ENCODE measurements at regions not wholly inside any gene's neighbourhood (a gene's known extent, or its start where the extent isn't known, plus 50 kb on each side); places are given as distances from the start of the nearest gene placed in this dataset.

- TF ChIP-seq POLR2AphosphoS5 (IDR thresholded peaks at IDR 0.05; ENCODE audit: low read depth, low read length) (no peak), POLR2A (IDR thresholded peaks at IDR 0.05; ENCODE audit: low read depth, low read length) (no peak), TAF1 (IDR thresholded peaks at IDR 0.05; ENCODE audit: borderline replicate concordance, low read depth, low read length) (no peak)
- FAIRE-seq = no peak
- no peak for DNase-seq (ENCODE audit: insufficient read length)
These were observed 183.1 kb downstream of the NMUR2 start for GRCh38 chr5:152221721-152222629.

GRCh38 chr5:152218694-152219093 is 186.4 kb downstream of the NMUR2 start:
- TF ChIP-seq POLR2A (IDR thresholded peaks at IDR 0.05; ENCODE audit: low read depth, low read length) = no peak
- DNase-seq (ENCODE audit: insufficient read length) (no peak), FAIRE-seq (no peak)

GRCh38 chr5:152205804-152206203 is 199.3 kb downstream of the NMUR2 start:
- no peak for TF ChIP-seq POLR2AphosphoS5 (IDR thresholded peaks at IDR 0.05; ENCODE audit: low read depth, low read length)
- no peak for TF ChIP-seq POLR2A (IDR thresholded peaks at IDR 0.05; ENCODE audit: low read depth, low read length)
- FAIRE-seq (no peak), DNase-seq (ENCODE audit: insufficient read length) (no peak)

- DNase-seq (ENCODE audit: insufficient read length) = no peak
- no peak for FAIRE-seq
- no peak for TF ChIP-seq POLR2A (IDR thresholded peaks at IDR 0.05; ENCODE audit: low read depth, low read length)
- no peak for TF ChIP-seq POLR2AphosphoS5 (IDR thresholded peaks at IDR 0.05; ENCODE audit: low read depth, low read length)
- TF ChIP-seq TAF1 (IDR thresholded peaks at IDR 0.05; ENCODE audit: borderline replicate concordance, low read depth, low read length) = no peak
These were observed 202.8 kb downstream of the NMUR2 start for GRCh38 chr5:152202321-152202720.

- FAIRE-seq (no peak), DNase-seq (ENCODE audit: insufficient read length) (no peak)
- no peak for TF ChIP-seq POLR2A (IDR thresholded peaks at IDR 0.05; ENCODE audit: low read depth, low read length)
- no peak for TF ChIP-seq TAF1 (IDR thresholded peaks at IDR 0.05; ENCODE audit: borderline replicate concordance, low read depth, low read length)
- no peak for TF ChIP-seq POLR2AphosphoS5 (IDR thresholded peaks at IDR 0.05; ENCODE audit: low read depth, low read length)
These were observed 211.5 kb downstream of the NMUR2 start for GRCh38 chr5:152193391-152194107.

GRCh38 chr5:152188251-152188650 is 216.8 kb downstream of the NMUR2 start:
- FAIRE-seq (no peak), DNase-seq (ENCODE audit: insufficient read length) (no peak)
- TF ChIP-seq TAF1 (IDR thresholded peaks at IDR 0.05; ENCODE audit: borderline replicate concordance, low read depth, low read length) (no peak), POLR2A (IDR thresholded peaks at IDR 0.05; ENCODE audit: low read depth, low read length) (no peak)

GRCh38 chr5:152187668-152188067 is 217.4 kb downstream of the NMUR2 start:
- no peak for TF ChIP-seq POLR2A (IDR thresholded peaks at IDR 0.05; ENCODE audit: low read depth, low read length)
- no peak for TF ChIP-seq TAF1 (IDR thresholded peaks at IDR 0.05; ENCODE audit: borderline replicate concordance, low read depth, low read length)
- TF ChIP-seq POLR2AphosphoS5 (IDR thresholded peaks at IDR 0.05; ENCODE audit: low read depth, low read length) = no peak
- no peak for FAIRE-seq
- no peak for DNase-seq (ENCODE audit: insufficient read length)

- no peak for FAIRE-seq
These were observed 219.4 kb downstream of the NMUR2 start for GRCh38 chr5:152185547-152186245.

GRCh38 chr5:152184266-152184665 is 220.8 kb downstream of the NMUR2 start:
- TF ChIP-seq POLR2A (IDR thresholded peaks at IDR 0.05; ENCODE audit: low read depth, low read length) (no peak), POLR2AphosphoS5 (IDR thresholded peaks at IDR 0.05; ENCODE audit: low read depth, low read length) (no peak), TAF1 (IDR thresholded peaks at IDR 0.05; ENCODE audit: borderline replicate concordance, low read depth, low read length) (no peak)
- FAIRE-seq = no peak
- DNase-seq (ENCODE audit: insufficient read length) = no peak

More at GRCh38 chr5:152185547-152186245, 219.4 kb downstream of the NMUR2 start:
- TF ChIP-seq TAF1 (IDR thresholded peaks at IDR 0.05; ENCODE audit: borderline replicate concordance, low read depth, low read length) (no peak), POLR2A (IDR thresholded peaks at IDR 0.05; ENCODE audit: low read depth, low read length) (no peak), POLR2AphosphoS5 (IDR thresholded peaks at IDR 0.05; ENCODE audit: low read depth, low read length) (no peak)
- DNase-seq (ENCODE audit: insufficient read length) = no peak

- TF ChIP-seq POLR2AphosphoS5 (IDR thresholded peaks at IDR 0.05; ENCODE audit: low read depth, low read length) (no peak), TAF1 (IDR thresholded peaks at IDR 0.05; ENCODE audit: borderline replicate concordance, low read depth, low read length) (no peak), POLR2A (IDR thresholded peaks at IDR 0.05; ENCODE audit: low read depth, low read length) (no peak)
- no peak for FAIRE-seq
These were observed 223.6 kb downstream of the NMUR2 start for GRCh38 chr5:152181461-152181860.

GRCh38 chr5:152178350-152178699 is 226.8 kb downstream of the NMUR2 start:
- FAIRE-seq (no peak), DNase-seq (ENCODE audit: insufficient read length) (no peak)
- TF ChIP-seq TAF1 (IDR thresholded peaks at IDR 0.05; ENCODE audit: borderline replicate concordance, low read depth, low read length) (no peak), POLR2A (IDR thresholded peaks at IDR 0.05; ENCODE audit: low read depth, low read length) (no peak), POLR2AphosphoS5 (IDR thresholded peaks at IDR 0.05; ENCODE audit: low read depth, low read length) (no peak)

More at GRCh38 chr5:152181461-152181860, 223.6 kb downstream of the NMUR2 start:
- no peak for DNase-seq (ENCODE audit: insufficient read length)
